NCI-H146 treated with DMSO at 0.1 percent for 48 hours (cell line): ENCODE measurements at regions not wholly inside any gene's neighbourhood (a gene's known extent, or its start where the extent isn't known, plus 50 kb on each side); places are given as distances from the start of the nearest gene placed in this dataset.

Source experiments
- DNase-seq: peaks from one replicate; lab custom pipeline; 2025; ENCODE audit not compliant: unreplicated experiment; lab: John Stamatoyannopoulos, UW

DNA sequence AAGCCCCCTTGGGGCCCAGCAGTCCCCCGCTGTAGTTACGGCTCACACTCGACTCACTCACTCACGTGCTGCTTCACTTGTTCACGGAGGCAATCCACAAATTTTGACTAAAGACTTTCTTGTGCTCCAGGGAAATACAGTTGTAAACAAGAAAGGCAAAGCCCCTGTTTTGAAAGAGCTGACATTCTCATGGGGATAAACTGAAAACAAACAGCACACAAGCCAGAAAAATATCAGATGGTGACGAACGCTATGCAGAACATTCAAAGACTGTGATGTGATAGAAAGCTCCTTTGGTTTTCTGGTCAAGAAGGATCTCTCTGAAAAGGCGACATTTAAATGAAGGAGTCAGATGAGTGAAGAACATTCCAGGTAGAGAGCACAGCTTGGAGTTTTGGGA lies 385.3 kb upstream of the SMIM21 start:
- DNase-seq, result no peak

DNA sequence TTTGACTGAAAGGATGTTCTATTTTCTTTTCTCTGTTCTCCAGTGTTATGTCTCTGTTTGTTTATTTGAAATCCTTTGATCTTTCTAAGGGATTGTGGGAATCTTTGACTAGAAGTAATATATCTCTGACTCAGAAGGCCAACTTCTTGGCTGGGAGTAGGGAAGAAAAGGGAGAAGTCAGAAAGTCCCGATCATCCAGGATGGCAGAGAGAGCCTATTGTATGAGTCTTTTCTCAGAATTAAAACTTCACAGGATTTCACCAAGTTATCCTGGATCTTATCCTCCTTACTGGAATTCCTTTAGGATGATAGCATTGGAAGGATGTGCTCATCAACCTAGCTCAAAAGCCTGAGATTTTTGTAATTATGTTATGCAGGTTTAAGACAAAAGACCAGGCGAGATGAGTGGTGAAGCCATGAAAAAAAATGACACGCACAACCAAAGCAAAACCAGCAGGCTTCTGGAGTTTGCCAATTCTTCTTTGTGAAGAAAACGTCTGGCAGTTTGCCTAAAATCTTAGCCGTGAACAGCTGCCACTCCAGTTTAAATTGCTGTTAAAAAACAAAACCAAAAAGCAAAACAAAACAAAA lies 383.6 kb upstream of the SMIM21 start:
- DNase-seq, result no peak

DNA sequence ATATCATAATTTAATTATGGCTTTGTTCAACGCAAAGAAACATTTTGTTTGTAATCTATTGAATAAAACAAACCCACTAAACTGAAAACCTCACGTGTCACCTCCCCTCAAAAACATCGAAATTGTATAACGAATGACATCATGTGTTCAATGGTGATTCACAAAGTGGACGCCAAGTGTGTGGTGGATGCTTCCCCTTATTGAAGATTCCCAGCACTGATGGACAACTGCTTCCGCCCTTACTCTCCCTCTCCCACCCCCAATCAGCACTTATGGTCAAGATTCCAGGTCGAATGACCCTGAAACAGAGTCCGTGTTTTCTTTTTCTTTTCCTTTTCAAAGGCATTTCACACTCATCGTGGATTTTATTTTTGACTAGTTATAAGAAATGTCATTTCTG lies 383.0 kb upstream of the SMIM21 start:
- no peak for DNase-seq

DNA sequence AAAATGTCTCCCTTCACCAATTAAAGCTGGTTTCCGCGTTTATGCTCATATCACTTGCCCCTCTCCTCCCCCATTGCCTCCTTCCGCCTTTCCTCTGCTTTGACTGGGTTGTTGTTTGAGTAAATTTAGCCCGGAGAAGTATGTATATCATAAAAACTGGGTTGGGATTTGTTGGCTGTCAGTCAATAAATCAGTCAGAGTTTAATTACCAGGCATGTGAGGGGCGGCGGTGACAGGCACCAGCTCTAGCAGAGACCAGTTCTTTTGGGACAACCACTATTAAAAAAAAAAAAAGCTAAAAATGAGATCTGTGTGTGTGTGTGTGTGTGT lies 382.4 kb upstream of the SMIM21 start:
- no peak for DNase-seq

DNA sequence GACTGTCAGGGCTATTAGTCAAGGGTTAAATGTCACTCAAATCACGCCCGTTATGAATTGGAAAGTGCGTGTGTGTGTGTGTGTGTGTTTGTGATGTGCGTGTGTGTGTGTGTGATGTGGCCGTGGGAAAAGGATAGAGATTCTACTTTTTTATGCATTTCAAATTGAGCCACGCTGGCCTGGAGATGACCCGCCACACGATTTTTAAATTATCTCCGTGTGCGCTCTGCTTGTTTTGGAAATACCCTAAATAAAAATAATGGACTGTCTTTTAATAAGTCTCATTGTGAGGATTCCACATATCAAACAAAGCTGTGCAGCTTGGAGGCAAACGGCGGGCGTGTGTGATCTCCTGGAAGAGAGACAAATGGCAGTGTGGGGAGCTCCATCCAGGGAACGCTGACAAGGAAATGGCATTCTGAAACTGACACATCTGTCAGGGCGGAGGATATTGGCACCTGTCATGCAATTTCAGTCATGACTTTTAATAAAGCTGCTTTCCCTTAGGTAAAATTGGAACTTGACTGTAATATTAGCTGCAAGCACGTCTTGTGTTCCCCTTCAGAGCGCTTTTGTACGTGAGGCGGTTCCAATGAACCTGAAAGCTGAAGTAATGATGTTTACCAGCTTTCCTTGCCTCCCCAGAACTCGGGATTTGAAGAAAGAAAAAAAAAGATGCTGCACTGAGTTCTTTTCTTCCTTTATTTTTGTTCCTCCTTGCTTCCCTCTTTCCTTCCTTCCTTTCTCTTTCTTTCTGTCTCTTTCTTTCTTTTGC lies 381.8 kb upstream of the SMIM21 start:
- no peak for DNase-seq

DNA sequence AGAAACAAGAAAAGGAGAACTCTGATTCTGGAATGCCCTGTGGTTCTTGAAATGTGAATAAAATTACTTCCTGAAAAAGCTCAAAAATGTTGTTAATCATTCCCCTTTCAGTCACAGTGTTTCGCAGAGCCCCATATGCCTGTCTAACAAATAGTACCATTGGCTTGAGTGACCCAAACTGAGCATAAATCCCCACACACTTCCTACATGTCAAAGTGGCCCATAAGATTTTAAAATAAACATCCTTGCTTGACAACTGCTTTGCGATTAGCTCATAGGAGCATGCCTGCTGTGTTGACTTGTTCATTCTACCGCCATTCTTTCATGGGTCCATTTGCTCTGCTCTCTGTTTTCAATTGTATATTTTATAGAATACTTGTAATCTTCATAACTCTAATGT lies 377.8 kb upstream of the SMIM21 start:
- DNase-seq, result no peak

DNA sequence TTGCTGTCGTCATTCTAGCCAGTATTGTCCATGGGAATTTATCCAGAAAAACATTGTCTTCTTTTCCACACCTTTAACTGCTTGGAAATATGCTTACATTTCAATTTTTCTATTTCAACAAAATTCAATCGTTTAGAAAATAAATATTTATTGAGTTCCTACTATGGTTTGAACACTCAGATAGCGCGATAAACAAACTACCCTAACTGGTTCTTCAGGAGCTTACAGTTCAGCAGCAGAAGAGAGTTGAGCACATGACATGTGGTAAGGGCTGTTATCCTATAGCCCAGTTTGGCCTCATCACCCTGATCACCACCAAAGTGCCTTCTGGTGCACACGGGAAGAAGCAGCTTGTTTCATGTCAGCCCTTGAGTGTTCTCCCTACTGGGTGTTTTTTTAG lies 375.2 kb upstream of the SMIM21 start:
- DNase-seq, result no peak

DNA sequence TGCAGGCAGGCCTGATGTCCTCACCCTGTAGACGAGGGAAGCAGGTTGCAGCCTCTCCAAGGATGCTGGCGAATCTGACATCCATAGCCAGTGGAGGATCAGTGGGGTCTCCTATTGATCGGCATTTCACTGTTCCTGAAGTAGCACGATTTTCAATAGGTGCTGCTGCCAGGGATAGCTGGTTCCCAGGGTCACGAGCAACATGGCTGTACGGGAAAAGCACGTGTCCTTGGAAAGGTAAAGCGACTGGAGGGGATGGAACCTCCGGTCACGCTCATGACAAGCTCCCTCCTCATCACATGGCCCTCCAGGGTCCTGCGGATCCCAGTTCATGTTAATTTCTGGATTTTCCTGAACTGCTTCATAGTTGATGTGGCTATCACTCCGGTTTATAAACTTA lies 373.7 kb upstream of the SMIM21 start:
- DNase-seq, result no peak

DNA sequence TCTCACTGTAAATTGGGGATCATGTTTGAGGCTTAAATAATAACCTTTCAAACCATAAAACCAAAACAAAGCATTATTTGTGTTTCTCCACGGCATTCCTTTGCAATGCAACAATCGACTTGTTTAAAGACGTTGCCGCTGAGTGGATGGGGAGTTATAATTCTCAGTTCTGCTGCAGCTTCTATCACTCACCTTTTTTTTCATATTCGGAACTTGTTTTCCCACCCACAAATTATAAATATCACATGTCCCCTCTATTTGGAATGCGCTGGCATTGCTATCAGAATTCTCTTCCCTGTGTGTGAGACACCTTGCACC lies 372.8 kb upstream of the SMIM21 start:
- no peak for DNase-seq

DNA sequence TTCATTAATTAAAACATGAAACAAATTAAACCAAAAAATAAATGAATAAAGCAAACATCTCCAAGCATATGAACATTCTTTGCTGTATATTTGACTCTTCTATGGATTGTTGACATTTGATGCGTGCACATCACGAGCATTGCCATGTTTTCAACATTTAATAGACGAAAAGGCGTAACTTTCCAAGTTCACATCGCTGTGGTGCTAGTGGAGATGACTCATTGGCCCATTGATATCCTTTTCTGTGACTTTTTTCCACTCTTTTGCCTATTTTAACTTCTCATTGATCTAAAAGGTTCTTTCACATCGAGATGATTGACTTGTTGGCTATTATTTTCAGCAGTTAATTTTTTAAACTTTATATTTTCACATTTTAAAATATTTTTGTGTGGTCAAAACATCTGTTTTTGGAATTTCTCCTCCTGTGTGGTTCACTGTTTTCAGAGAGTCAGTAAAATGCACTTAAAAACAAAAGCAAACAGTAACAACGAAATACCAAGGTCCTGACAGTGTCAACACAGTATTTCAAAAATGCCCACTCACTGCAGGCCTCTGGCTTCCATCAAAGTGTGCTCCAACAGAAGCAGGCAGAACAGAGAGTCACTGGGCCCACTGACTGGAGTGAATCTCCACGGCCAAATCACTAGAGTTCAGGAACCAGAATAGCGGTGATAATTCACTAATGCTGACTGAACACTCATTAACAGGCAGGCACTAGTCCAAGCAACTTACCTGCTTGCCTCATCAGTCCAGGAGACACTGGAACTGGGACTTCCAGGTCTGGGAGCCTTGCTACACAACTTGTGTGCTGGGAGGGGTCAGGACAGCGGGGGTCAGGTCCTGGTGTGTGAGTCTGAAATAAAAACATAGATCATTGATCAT lies 372.2 kb upstream of the SMIM21 start:
- no peak for DNase-seq

DNA sequence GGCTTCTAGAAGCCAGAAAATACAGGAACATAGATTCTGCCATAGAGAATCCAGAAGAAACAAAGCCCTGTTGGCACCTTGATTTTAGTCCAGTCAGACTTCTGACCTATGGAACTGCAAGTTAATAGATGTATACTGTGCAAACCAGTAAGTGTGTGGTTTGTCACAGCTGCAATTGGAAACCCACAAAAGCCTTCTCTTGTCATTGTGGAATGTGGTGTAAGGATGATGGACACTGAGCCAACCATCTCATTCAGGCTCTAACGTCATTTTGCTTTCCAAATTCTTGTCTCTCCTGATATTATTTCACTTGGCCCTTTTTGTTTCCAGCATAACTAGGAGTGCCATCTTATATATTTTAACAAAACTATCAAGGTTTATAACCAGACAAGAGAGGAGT lies 369.5 kb upstream of the SMIM21 start:
- DNase-seq, result no peak

DNA sequence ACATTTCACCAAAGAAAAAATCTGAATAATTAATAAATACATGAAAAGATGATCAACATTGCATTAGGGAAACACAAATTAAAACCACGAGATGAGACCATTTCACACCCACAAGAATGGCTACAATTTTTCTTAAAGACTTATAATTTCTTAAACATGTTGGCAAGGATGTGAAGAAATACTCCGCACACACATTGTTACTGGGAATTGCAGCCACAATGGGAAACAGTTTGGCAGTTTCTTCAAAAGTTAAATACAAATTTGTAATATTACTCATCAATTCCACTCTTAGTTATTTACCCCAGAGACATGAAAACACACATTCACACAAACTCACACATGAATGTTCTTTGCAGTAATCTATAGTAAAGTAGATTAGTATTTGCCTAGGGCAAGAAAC lies 363.3 kb upstream of the SMIM21 start:
- no peak for DNase-seq

DNA sequence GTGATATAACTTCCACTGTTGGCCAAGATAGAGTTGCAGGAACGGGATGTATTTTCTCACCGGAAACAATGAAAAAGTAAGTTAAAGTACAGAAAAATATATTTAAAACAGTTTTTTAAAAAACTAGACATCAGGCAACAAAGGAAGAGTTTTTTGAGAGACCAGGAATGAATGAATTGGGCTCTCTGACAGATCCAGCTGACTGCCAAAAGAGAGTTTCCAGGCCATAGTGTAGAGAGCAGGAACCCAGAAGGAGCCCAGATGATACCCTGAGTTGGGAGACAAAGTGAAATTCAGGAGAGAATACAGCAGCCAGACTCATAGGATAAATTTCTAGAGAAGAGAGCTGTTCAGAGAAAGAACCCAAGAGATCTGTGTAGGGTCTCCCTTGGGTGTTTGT lies 362.6 kb upstream of the SMIM21 start:
- no peak for DNase-seq

DNA sequence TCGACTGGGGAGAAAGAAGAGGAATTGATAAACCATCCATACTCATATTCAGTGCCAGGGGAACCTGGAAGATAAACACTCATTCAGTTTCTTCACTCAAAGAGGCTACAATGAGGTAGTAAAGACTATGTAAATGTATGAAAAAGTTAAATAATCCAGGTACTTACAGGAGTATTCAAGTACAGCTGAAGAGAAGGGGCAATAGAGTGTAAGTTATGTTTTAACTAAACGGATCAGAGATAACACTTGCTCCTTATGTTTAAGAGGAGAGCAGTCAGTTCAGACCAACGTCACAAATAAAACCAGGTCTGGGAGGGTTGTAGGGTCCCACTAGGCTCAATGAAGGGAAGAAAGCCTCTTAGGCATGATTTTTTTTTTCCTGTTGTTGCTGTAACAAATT lies 358.3 kb upstream of the SMIM21 start:
- no peak for DNase-seq

DNA sequence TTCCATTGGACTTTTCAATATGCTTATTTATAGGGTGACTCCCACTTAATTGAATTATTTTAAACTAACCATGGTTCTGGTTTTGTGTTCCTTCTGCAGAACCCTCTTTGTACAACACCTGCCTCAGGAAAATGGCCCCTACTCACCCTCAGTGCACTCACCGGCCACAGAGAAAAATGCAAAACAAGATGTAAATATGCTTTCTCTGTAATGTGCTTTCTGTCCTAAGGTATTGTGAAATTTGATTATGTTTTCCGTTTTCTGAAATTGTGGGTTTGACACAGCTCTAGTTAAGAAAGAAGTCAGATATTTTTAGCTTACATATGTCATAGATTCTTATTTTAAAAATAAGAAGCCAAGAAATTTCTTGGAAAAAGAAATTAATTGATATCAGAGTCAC lies 357.7 kb upstream of the SMIM21 start:
- DNase-seq, result no peak

DNA sequence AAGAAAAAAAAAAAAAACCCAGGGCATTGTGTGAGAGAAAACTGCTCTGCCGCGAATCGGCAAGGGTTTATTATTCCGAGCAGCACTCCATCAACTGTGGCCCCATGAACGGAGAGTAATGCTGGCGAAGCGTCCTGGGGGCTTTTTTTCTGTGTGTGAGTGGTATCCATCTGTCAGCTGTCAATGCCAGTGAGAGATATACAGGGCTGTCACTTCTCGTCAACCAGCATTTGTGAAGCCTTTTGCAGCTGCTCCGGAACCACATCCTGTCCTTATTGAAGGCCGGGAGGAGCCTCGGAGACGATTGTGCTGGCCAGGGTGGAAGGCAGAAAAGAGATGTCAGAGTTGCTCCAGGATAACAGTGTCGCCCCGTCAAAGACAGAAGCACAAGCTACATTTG lies 356.9 kb upstream of the SMIM21 start:
- no peak for DNase-seq

DNA sequence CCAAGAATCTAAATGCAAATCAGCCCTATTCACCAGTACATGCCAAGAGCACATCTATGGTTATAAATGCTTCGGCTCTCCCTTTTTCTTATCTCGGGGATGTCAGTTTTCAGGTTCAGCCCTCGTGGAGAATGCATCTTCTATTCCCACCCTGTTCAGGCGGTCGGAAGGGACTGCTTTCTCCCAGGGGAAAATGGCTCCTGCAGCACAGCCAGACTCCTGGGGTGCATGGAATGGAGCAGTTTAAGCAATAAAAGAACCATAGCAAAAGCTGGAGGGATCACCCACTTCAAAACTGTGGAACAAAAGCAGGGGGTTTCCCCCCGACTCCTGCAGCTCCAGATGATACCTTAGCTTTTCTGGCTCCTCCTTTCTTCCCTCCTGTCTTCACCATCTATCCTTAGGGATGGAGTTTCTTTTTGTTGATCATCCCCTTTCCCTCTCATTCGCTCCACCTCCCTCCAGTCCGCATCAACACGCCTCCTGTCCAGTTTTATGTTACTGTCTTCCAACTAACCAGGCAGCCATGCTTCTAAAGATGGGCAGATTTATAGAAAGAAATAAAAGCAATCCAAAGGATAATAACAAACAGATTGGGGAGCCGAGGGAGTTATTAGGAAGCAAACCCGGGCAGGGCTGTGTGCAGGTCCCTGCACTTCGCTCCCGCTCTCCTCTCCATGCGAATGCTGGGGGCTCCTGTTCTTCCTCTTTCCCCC lies 356.2 kb upstream of the SMIM21 start:
- DNase-seq, result peak; percentile 11

DNA sequence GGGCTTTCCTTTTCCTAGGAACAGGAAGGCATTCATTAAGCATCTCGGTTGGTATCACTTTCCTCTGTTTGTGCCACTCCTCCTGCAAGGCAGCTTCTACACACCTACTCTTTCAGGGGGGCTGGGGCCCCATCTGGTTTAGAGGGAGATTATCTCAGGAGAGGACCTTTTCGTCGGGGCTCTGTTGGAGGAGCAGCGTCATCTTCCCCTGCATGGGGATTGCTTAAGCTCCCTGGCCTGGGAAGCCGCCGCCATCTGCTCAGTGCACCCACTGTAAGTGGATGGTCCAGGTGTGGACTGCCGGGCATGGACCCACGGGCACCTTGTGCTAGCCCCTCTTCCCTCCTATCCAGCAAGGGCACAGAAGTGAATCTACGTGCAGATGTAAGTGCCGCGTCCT lies 355.3 kb upstream of the SMIM21 start:
- DNase-seq, result no peak

DNA sequence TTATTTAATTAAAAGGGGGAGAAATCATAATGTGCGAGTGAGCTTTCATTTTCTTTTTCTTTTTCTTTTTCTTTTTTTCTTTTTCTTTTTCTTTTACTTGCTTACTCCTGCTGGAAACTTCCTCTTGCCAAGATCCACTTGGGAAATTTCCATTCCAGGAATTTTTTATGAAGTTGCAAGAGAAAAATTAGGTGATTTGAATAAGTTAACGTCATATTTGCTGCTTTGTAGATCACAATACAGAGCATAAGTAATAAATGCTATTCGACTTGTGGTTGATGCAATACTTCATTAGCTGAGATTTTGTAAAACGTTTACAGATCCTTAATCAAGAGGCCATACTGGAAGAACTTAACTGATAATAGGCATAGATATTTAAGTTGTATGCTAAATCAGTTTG lies 354.7 kb upstream of the SMIM21 start:
- no peak for DNase-seq

DNA sequence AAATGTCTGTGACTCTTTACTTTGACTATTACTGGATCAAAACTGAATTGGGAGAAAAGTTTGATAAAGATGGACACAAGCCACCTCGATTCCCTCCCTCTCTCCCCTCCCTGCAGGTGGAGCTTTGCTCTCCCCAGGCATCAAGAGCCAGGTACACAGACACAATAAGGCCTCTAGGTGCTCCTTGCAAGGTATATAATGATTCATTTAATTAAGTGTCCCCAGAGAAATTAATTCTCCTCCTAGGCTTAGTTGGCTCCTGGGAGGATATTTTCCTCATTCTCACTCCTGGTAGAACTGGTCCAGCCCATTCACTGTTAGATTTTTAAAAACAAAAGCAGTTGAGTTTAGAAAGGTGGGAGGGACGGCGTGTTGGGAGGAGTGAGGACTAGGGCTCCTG lies 352.4 kb upstream of the SMIM21 start:
- DNase-seq, result no peak

DNA sequence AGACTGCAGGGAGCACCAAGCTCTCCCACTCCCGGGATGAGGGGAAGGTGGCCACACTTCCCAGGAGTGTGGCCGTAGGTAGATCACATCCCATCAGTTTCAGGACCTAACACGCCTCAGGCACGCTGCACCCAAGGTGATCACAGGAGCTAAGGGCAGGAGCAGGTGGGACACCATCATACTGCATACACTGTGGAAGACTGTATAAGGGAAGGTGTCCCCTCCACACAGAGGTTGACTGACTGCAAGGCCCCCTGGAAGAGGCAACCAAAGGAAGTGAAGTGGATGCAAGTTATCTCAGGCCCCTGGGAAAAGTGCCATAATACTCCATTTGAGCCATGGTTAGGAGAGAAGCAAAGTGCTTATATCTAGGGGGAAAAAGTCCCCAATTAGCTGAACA lies 351.9 kb upstream of the SMIM21 start:
- DNase-seq, result no peak

DNA sequence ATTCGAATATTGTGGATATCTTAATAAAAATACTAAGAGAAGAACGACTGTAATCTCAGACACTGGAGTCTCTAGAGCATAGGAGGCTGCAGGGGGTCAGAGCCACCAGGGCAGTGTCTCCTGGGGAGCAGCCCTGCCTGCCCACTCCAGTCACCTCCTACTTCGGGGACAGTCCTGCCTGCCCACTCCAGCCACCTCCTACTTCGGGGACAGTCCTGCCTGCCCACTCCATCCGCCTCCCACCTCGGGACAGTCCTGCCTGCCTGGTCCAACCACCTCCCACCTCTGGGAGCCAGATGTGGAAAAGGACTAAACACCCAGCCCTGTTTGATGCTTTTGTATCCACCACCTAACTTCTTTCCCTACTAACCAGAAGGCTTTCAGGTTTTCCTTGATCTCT lies 350.1 kb upstream of the SMIM21 start:
- no peak for DNase-seq
